Ascending aorta (tissue), 2 donors: ENCODE measurements at regions not wholly inside any gene's neighbourhood (a gene's known extent, or its start where the extent isn't known, plus 50 kb on each side); places are given as distances from the start of the nearest gene placed in this dataset.

Experiments used
- DNase-seq, 2 donors: peaks; one replicate each; pipeline ENCODE4 v3.0.0-alpha.2; 2019; ENCODE audit warnings: low spot score in 2 of 2
- H3K27ac ChIP-seq, 2 donors: fragments of 200-600 bp; sonication (generic); one replicate each; pipeline ENCODE4 v1.5.1; 2016 to 2017; ENCODE audit warnings: mild to moderate bottlenecking in 1 of 2
- H3K27me3 ChIP-seq: fragments of 200-600 bp; sonication (generic); one replicate; pipeline ENCODE4 v1.5.1; 2017
- H3K36me3 ChIP-seq, 2 donors: fragments of 200-600 bp; sonication (generic); one replicate each; pipeline ENCODE4 v1.5.1; 2016
- H3K4me1 ChIP-seq, 2 donors: fragments of 200-600 bp; sonication (generic); one replicate each; pipeline ENCODE4 v1.5.1; 2016 to 2017; ENCODE audit warnings: mild to moderate bottlenecking in 1 of 2
- H3K4me3 ChIP-seq, 2 donors: fragments of 200-600 bp; sonication (generic); one replicate each; pipeline ENCODE4 v1.5.1; 2016 to 2017; ENCODE audit warnings: mild to moderate bottlenecking in 1 of 2
- H3K9me3 ChIP-seq, 2 donors: fragments of 200-600 bp; sonication (generic); one replicate each; pipeline ENCODE4 v1.5.1; 2016
- intact Hi-C: fragments of 100-400 bp; cut with DNase I; formaldehyde crosslinking; loops from one replicate; pipeline ENCODE4 v1.15.1; 2023
- TF ChIP-seq, protein P1 (sequence below), 3 experiments: fragments of 200-600 bp in 2 of 3; fragments of 450-650 bp in 1 of 3; sonication (generic) in 2 of 3; IDR thresholded peaks; one replicate each; pipeline ENCODE4 v1.5.1; 2016 to 2019; ENCODE audit warnings: antibody characterized with exemption in 3 of 3, mild to moderate bottlenecking in 1 of 3, moderate library complexity in 1 of 3

DNA sequence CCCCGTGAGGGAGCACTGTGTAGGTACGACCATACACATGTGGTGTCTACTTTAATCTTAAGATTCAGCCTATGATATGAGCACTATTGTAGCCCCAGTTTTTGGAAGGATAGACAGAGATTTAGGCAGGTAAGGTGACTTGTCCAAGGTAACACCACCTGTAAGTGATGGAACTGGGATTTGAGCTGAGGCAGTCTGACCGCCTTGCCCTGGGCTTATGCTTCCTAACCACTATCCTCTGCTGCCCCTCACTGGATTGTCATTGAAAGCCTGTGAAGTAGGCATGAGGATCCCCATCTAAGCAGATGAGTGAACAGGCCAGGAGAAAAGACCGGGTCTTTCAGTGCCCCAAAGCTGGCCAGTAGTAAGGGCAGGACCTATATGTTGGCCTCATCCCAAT lies 343.8 kb downstream of the CYRIA start:
- no peaks in the 10 kb centered on the region for H3K27me3 ChIP-seq
- H3K4me1 ChIP-seq, result no peaks in the 10 kb centered on the region
- H3K9me3 ChIP-seq, result no peaks in the 10 kb centered on the region
- H3K4me3 ChIP-seq, result no peak overlapping the region
- H3K27ac ChIP-seq, result no peak overlapping the region
- no peak for DNase-seq
- no peaks in the 10 kb centered on the region for H3K36me3 ChIP-seq
- intact Hi-C loops, result no loop called here
- TF ChIP-seq, protein P1, sequence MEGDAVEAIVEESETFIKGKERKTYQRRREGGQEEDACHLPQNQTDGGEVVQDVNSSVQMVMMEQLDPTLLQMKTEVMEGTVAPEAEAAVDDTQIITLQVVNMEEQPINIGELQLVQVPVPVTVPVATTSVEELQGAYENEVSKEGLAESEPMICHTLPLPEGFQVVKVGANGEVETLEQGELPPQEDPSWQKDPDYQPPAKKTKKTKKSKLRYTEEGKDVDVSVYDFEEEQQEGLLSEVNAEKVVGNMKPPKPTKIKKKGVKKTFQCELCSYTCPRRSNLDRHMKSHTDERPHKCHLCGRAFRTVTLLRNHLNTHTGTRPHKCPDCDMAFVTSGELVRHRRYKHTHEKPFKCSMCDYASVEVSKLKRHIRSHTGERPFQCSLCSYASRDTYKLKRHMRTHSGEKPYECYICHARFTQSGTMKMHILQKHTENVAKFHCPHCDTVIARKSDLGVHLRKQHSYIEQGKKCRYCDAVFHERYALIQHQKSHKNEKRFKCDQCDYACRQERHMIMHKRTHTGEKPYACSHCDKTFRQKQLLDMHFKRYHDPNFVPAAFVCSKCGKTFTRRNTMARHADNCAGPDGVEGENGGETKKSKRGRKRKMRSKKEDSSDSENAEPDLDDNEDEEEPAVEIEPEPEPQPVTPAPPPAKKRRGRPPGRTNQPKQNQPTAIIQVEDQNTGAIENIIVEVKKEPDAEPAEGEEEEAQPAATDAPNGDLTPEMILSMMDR (IDR thresholded peaks at IDR 0.05), result no peak

DNA sequence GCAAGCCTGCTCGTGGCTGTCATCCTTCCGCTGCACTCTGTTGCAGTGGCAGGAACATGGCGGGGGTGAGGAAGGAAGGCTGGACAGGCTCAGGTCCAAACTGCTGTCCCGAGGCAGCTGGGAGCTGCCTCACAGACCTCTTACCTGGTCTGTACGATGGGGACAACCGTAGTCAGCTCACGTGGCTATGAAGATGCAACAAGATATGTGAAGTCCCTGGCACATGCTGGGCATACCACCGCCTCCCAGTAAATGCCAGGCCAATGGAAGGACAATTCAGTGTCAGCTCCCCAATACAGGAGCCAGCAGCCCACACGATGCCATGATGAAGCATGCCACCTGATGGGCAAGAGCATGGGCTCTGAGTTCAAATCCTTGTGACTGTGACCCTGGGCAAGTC lies 344.4 kb downstream of the CYRIA start:
- TF ChIP-seq, protein P1 (IDR thresholded peaks at IDR 0.05), result no peak
- Histone ChIP-seq H3K36me3 (no peaks in the 10 kb centered on the region), H3K9me3 (no peaks in the 10 kb centered on the region), H3K4me1 (no peaks in the 10 kb centered on the region), H3K27me3 (no peaks in the 10 kb centered on the region), H3K4me3 (no peak overlapping the region), H3K27ac (no peak overlapping the region)
- intact Hi-C loops, result no loop called here
- no peak for DNase-seq

DNA sequence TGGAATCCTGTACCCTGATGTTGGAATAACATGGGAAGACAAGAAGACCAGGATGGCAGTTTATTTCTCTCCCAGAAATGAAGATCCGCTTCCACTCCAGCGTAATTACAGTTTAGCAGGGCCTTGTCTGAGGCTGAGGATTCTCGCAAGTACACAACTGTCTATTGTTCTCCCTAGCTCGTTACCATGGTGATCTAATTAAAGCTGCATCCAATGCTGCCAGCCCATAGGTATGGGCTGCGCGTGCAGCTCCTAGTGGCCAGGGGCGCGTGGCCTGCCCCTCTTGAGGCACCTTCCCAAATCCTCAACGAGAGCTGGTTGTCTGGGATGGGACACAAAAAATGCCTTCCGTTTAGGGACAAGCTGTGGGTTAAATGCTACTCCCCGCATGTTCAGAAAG lies 344.9 kb downstream of the CYRIA start:
- intact Hi-C loops, result no loop called here
- Histone ChIP-seq H3K4me3 (no peak overlapping the region), H3K36me3 (no peaks in the 10 kb centered on the region), H3K4me1 (no peaks in the 10 kb centered on the region), H3K27me3 (no peaks in the 10 kb centered on the region), H3K27ac (no peak overlapping the region), H3K9me3 (no peaks in the 10 kb centered on the region)
- DNase-seq, result no peak
- TF ChIP-seq, protein P1 (IDR thresholded peaks at IDR 0.05), result no peak

DNA sequence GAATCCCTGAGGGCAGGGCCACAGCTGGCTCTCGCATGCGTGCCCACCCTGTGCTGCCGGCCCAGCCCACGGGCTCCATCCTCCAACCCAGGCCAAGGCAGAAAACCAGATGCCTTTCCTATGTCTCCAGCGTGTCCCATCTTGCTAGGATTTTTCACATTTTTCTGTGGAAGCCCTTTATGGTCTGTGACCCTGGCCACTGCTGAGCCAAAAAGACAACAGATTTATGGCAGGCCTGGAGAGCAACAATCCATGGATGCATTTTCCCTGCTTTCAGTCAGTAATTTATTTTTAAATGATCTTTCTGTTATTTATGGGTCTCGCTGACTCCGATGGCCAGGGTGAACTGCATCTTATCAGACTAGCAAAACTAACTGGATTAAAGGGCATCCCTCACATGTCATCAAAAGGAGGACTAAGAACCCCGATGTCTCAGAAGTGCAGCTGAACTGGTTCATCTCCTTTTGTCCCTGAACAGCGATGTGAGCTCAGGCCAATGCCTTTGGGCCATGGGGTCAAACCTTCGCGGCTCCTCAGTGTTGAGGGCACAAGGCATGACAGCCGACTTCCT lies 346.0 kb downstream of the CYRIA start:
- H3K27ac ChIP-seq, result no peak overlapping the region
- TF ChIP-seq, protein P1 (IDR thresholded peaks at IDR 0.05), result no peak
- intact Hi-C loops, result no loop called here

DNA sequence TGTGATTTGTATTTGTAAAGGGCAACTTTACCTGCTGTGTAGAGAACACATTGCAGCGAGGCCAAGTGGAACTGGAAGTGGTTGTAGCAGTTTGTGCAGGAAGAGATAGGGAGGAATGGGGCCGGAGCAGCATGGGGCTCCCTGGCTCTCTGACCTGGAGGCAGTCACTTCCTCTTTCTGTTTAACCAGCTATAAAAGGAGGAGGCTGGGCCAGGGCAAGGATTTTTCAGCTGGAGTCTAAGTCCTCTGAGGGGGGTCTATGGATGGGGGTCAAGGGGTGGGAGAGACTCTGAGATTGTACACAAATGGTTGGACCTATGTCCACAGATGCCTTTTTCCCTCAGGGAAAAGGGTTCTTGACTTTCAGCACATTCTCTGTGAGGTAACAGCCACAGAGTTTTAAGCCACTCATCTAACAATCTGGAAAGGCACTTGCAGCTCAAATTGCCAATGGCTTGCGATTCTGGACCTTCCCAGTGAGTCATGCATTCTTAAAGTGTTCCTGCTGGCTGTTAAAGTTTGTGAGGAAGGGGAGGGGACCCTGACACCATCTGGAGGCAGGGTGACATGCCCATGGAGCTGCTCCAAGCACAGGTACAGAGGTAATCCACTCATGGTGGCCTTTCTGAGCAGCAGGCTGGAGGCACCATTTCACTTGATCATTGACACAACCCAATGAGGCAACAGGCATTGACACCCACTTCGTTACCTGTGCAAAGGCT lies 347.0 kb downstream of the CYRIA start:
- no peak overlapping the region for H3K27ac ChIP-seq
- intact Hi-C loops, result no loop called here
- DNase-seq, result no peak
- no peaks in the 10 kb centered on the region for H3K36me3 ChIP-seq
- no peaks in the 10 kb centered on the region for H3K27me3 ChIP-seq
- no peaks in the 10 kb centered on the region for H3K9me3 ChIP-seq
- TF ChIP-seq, protein P1 (IDR thresholded peaks at IDR 0.05), result no peak
- no peak overlapping the region for H3K4me3 ChIP-seq
- no peaks in the 10 kb centered on the region for H3K4me1 ChIP-seq

More for the DNA sequence above, 346.0 kb downstream of the CYRIA start:
- H3K4me3 ChIP-seq, result no peak overlapping the region
- no peaks in the 10 kb centered on the region for H3K36me3 ChIP-seq
- H3K27me3 ChIP-seq, result no peaks in the 10 kb centered on the region
- no peaks in the 10 kb centered on the region for H3K9me3 ChIP-seq
- H3K4me1 ChIP-seq, result no peaks in the 10 kb centered on the region
- no peak for DNase-seq
